NCI-H1436 treated with DMSO at 0.1 percent for 48 hours (cell line): ENCODE measurements at regions not wholly inside any gene's neighbourhood (a gene's known extent, or its start where the extent isn't known, plus 50 kb on each side); places are given as distances from the start of the nearest gene placed in this dataset.

Experiments used
- DNase-seq: peaks from one replicate; lab custom pipeline; 2025; lab: John Stamatoyannopoulos, UW

DNA sequence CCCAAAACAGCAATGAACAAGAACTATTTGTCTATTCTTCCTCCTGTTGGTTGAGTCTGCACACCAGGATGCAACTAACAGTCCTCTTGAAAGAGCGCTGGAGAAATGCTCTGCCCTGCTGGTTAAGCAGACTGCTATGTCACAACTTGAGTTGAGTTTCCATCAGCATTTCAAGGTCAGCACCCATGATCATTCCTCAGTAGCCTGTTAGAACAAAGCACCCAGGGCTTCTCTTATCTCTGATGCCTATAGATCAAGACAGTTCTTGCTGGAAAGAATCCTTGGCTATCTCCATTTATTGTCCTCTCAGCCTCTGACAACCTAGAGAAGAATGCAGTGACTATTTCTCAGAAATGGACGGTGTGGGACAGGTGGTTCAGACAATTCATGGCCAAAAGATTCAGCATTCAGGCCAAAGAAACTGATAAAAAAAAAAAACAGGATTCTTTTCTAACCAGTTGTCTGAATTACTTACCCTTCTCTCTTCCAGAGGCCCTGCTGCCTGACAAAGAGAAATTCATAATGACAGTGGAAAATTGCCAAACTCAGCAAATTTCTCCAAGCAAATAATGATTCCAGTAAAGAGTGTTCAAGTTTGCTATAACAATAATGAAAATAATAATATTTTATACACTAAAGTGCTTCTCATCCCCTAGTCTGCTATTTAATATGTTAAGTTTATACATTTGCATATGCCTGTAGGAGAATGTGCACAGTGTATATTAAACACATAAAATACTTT lies 306.7 kb downstream of the EMP1 start:
- no peak for DNase-seq

DNA sequence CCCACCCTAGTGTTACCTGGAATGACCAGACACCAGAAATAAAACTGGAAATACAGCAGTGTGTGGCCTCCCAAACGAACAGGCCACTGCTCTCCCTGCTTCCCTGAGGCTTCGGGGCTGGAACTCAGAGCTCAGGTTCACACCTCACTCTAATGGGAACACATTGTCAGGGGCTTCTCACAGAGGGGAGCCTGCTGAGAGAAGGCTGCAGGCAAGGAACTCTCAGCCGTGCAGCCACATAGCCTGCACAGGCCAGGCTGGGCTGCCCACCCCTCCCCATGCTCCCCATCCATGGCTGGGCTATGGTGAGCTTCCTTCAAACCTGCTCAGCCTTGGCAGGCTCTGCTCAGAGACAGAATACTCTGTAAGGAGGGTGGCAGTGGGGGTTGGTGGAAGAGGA lies 302.5 kb downstream of the EMP1 start:
- DNase-seq = no peak

DNA sequence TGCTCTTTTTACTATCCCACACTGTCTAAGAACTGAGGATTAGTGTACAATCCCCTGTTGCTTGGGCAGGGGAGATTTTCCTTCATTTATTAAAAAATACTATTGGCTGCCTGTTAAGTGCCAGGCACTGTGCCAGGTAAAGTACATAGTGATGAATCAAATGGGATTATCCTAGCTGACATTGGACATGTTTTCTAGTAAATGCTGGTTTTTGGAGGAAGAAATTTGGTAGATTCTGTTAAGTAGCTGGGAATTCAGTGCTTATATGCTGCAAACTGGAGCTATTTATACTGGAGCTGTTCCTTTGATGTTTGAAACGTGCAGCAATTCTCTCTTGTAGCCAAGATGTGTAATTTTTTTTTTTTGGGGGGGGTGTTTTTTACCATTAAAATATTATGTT lies 299.6 kb downstream of the EMP1 start:
- no peak for DNase-seq

DNA sequence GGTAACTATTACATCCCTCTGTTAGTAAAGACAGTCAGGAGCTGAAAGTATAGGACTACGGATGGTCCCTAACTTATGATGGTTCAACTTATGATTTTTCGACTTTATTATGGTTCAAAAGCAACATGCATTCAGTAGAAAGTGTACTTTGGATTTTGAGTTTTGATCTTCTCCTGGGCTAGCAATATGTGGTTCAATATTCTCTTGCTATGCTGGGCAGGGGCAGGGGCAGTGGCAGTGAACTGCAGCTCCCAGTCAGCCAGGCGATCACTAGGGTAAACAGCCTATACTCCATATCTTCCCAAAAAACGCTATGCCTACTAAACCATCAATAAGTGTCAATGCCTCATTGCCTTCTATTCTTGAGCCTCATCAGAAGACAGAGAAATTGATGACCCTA lies 292.7 kb downstream of the EMP1 start:
- no peak for DNase-seq

DNA sequence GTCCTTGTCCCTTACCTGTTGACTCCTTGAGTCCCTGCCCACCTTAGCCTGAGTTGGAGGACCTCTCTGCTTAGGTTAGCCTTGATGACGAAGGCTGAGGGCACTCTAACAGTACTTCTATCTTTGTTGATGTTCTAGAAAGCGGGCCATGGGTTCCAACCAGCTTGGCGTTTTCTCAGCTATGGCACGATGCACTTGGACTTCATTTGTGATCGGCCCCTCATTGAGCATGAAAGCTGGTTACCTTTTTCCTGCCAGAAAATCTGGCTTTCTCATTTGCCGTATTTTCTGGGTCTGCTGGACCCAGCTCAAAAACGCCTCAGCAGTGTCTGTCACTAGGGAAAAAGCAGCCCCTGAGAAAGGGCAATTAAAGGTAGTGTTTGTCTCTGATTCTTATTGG lies 290.8 kb downstream of the EMP1 start:
- no peak for DNase-seq

DNA sequence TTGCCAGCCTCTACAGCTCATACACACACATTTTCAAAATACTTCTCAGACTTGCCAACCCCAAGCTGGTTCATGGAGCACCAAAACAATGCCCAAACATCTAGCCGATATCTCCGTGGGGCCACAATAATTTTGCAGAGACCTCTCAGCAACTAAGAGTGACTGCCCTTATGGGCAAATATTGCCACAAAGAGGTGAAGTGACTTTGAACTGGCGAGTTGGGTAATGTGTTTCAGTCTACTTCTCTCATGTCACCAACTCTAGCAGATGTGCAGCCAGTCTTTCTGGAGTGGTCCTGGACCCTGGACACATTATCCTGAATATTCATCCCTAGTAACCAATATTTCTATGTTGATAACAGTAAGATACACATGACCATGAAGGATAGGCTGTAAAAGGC lies 290.3 kb downstream of the EMP1 start:
- DNase-seq = no peak

DNA sequence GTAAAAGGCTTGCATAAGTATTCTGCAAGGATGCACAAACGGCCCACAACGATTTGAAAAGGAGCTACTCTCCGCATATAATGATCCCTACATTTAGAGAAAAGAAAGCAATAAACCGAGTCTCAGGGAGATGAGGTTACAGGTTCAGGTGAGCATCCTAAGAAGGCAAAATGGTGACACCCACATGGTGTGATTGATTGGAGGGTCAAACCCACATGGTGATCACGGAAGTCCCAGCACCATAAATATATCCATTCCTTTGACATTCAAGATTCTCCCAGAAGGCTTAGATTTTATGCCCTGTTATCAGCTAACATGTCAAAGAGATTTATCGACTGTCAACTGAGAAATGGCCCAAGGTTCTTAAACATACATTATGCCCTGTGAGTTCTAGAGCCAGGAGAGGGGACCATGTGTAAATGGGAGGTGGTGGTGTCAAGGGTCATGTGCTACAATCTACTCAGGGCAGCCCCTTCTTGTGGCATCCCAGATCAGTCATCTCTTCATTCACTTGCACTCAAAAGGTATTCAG lies 282.2 kb downstream of the EMP1 start:
- DNase-seq = no peak

DNA sequence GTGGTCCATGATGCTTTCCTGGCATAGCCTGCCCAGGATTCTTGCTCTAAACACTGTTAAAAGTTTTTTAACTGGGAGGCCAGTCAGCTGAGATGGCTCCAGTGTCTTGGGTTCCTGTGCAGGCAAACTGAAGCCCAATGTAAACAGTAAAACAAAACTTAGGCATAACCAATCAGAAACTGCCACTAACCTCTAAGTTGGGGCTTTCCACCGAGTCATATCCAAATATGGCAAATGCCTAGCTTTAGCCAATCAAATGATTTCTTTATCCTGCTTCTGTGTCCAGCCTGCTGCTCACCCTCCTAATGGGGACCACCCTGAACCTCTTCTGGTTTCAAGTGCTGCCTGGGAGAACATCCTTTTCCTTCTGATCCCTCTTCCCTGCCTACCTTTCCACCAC lies 277.9 kb downstream of the EMP1 start:
- DNase-seq = no peak

DNA sequence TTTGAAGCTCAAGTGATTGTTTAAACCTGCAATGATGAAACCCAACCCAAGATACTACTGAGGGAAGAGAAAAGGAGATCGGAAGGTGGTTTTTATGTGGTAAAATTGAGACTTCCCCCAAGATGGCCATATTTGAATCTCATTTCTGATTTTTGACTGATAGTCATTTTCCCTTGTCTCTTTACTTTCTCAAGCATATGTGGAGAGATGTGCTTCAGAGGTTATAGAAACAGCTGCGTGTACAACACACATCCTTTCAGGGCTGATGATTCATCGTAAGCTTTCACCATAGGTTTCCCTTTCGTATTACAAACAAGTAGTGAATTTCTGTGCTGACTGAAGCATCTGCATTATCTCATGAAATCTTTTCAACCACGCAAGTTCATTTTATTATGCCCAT lies 276.2 kb downstream of the EMP1 start:
- DNase-seq = no peak

- DNase-seq = no peak
Observed at GRCh38 chr12:13471471-13471870, 274.9 kb downstream of the EMP1 start.

DNA sequence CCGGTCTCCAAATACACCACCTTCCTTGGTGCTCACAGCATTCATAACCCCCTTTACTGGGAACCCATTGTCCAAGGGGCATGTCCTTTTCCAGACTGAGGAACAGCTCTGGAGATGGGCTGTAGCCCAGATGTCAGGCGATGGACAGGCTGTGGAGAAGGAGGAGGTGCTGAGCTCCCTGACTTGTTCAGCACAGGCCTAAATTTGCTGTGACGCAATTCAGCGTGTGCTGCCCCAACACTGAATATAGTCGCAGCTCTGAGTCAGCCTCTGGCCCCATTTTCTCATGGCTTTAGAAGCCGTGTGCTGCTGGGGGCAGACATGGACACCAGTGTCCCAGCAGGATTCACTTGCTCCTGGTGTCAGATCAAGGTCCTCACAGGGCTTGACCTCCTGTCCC lies 269.1 kb downstream of the EMP1 start:
- DNase-seq = no peak

DNA sequence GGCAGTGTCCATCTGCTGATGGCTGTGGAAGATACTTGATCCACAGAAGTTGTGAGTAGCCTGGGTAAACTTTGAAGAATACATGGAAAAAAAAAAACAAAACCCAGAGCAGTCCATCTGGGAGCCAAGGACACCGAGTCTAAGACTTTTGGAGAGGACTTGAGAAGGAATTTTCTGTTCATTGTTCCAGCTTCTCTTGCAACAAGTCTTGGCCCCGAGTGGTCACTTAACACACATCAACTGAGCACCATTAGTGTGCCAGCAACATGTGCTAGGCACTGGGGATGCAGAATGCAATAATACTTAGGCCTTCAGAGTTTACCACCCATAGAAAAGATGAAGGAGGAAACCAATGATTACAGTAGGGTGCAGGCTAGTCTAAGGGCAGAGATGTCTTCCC lies 266.7 kb downstream of the EMP1 start:
- no peak for DNase-seq

DNA sequence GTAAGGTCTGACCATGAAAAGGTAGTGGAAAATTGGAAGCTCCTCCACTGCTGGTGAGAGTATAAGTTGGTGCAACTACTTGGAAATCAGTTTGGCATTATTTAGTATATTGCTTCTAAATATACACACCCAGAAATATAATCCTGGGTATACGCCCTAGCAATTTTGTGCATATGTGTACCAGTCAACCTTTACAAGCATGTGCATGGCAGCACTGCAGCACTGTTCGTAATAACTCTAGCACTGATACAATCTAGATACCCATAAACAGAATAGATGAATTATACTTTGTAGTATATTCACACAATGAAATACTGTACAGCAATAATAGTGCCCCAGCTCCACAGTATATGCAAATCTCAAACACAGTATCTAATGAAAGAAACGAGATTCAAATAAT lies 265.9 kb downstream of the EMP1 start:
- DNase-seq = no peak

DNA sequence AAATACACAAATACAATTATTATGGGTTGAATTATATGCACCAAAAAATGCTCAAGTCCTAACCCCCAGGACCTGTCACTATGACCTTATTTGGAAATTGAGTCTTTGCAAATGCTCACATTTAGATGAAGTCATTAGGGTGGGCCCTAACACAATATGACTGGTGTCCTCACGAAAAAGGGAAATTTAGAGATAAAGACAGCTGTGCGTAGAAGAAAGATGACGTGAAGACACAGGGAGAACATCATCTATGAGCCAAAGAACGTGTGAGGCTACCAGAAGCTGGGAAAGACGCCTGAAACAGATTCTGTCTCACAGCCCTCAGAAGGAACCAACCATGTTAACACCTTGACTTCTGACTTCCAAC lies 259.2 kb downstream of the EMP1 start:
- DNase-seq = no peak

DNA sequence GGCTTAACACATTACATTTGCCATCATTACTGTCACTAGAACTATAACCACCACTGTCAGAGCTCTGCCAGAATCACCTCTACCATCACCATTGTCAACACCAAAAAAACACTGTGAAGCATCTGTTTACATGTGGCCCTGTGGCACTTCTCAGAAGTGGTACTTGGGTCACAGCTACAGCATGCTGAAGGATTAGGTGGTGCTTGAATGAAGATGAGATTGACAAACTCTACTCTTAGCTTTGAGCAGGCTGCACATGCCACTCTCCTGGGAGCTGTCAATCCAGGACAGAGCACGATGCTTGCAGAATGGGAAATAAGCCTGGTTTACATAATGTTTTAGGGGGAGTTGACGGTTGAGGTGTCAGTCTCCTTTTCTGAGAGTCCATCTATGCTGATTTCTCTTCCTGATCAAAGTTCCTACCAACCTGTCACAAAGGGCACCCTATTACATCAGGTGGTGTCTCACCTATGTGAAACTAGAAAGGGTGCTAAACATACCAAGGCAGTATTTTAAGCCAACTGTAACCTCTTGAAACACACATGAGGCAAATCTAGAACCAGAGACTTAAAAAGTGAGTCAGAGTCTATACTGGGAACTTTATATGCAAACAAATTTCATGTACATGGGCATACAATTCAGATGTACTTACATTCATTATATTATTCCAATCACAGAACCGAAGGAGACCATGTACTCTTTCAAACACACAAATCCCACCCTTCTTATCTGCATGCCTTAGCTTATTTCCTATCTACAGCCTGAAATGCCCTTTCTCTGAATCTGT lies 258.7 kb downstream of the EMP1 start:
- no peak for DNase-seq

DNA sequence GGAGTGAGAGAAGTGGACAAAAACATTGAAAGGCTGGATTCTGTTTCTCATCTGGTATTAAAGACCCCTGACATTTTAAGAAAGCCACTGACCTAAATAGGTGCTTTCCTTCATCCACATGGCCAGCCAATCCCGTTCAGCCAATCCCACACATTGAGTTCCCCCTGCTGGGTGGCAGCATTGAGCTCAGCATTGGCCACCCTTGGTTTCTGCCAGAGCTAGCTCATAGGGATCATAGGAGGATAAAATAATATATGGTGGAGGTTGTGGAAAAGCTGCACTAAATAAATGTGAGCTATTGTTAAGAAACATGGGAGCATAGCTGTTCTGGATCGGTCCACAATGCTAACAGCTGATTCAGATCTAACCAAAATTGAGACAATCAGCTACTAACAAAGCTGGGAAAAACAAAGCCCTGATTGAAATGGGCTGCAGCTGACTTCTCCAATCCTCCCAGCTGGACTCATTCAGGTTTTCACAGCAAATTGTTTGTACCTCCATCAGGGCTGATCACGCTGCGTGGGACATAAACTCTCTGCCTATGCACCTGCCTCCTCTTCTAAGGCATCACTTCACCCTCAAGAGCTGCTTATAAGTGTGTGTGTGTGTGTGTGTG lies 256.5 kb downstream of the EMP1 start:
- DNase-seq = no peak

DNA sequence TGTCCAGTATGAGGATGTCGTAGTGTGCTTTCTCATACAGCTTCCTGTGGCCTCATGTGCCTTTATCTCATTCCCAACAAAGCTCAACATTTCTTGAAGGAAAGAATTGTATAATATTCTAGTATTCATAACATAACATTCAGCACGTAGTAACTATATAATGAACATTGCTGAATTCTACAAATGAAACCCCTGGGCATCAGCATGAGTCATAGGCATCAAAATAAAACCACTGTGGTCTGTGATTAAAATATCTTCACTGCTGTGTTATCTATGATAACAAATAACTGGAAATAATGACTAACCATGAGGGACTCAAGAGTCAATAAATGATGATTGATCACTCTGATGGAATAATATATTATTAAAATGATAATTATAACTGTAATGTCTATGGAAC lies 255.2 kb downstream of the EMP1 start:
- DNase-seq = no peak

DNA sequence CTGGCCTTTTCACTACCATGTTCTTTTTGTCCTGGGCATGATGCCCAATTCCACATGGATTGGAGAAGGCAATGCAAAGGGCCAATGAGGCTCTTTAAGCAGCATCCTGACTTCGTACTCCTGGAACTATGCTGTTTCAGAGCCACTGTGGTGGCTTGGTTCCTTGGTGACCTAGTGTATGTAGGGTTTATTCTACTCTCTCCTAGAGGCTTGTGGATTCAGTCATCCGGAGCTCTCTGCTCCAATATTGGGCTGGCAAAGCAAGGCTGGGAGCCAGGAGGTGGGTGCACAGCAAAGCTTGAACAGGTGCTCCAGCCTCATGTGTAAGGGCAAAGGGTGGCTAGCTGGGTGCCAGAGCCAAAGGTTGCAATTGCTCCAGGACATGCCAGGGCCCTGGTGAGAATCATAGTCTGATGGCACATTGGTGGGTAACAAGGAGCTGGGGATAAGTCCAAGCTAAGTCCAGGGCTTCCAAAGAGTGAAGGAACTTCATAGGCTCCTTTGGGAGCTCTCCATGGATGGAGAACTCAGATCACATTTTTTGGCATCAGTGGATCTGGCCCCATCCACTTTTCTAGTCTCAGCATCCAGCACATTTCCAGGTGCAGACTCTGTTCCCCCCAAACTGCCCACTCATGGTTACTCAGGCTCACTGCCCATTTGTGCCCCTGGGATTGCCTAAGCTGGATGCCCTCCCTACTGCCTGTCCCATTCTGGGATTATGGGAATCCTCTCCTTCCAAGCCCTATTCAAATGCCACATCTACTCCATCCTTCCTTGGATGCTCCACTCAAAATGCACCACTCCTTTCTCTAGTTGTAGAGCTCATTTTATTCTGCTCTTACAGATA lies 253.9 kb downstream of the EMP1 start:
- no peak for DNase-seq

DNA sequence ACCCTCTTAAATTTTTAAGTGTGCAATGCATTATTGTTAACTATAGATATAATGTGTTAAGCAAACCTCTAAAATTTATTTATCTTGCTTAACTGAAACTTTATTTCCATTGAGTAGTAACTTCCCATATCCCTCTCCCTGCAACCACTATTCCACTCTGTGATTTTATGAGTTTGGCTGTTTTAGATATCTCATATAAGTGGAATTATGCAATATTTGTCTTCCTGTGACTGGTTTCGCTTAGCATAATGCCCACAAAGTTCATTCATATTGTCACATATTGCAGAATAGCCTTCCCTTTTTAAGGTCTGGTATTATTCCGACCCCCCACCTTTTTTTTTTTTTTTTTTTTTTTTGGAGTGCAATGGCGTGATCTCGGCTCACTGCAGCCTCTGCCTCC lies 247.6 kb downstream of the EMP1 start:
- no peak for DNase-seq

GRCh38 chr12:13443498-13443897 lies 247.0 kb downstream of the EMP1 start:
- DNase-seq = no peak

GRCh38 chr12:13443028-13443427 lies 246.5 kb downstream of the EMP1 start:
- DNase-seq = no peak

- DNase-seq = no peak
Observed at GRCh38 chr12:13442457-13442856, 245.9 kb downstream of the EMP1 start.
